ENCODE measurements at regions not wholly inside any gene's neighbourhood (a gene's known extent, or its start where the extent isn't known, plus 50 kb on each side); places are given as distances from the start of the nearest gene placed in this dataset.

GRCh38 chr1:193791746-193792145 lies 605.3 kb upstream of the B3GALT2 start:
- H3K27ac ChIP-seq (ENCODE audit: low read depth, low read length) = no peak overlapping the region
- H3K27me3 Mint-ChIP-seq (ENCODE audit: insufficient read depth) = no peaks in the 10 kb centered on the region
- H3K27me3 ChIP-seq (ENCODE audit: control insufficient read depth, insufficient read depth, low read length, poor library complexity, severe bottlenecking) = no peaks in the 10 kb centered on the region
- H3K9ac ChIP-seq (ENCODE audit: extremely low read depth, low read length, poor library complexity, severe bottlenecking) = no peak overlapping the region
- no peaks in the 10 kb centered on the region for H3K4me1 ChIP-seq (ENCODE audit: control insufficient read depth, insufficient read depth, low read length)
- no peak for TF ChIP-seq CTCF (conservative IDR thresholded peaks at IDR 0.05)
- peaks cover 5% of the 10 kb centered on the region for H3K4me1 Mint-ChIP-seq
- H3K36me3 Mint-ChIP-seq (ENCODE audit: low read depth) = no peaks in the 10 kb centered on the region
- no peaks in the 10 kb centered on the region for H3K9me3 Mint-ChIP-seq
- no peaks in the 10 kb centered on the region for H3K9me3 ChIP-seq (ENCODE audit: control insufficient read depth, low read length)
- no peak overlapping the region for H3K4me3 Mint-ChIP-seq
- H3K4me3 ChIP-seq (ENCODE audit: low read length) = no peak overlapping the region
- DNase-seq = no peak
- H3K27ac Mint-ChIP-seq = no peak overlapping the region
- no peaks in the 10 kb centered on the region for H3K36me3 ChIP-seq (ENCODE audit: control insufficient read depth, insufficient read depth, low read length)
- WGBS, 2 experiments (ENCODE audit: insufficient coverage in 1 of 2, insufficient read length in 1 of 2) = 92 to 96% methylated on average over 1 to 3 of the region's 3 CpGs

- Mint-ChIP-seq H3K36me3 (ENCODE audit: low read depth) (no peaks in the 10 kb centered on the region), H3K4me3 (no peak overlapping the region), H3K27me3 (ENCODE audit: insufficient read depth) (no peaks in the 10 kb centered on the region), H3K27ac (no peak overlapping the region), H3K9me3 (no peaks in the 10 kb centered on the region), H3K4me1 (peaks cover 8% of the 10 kb centered on the region)
- peak; percentile 50 for TF ChIP-seq CTCF (conservative IDR thresholded peaks at IDR 0.05)
- no peak overlapping the region for H3K27ac ChIP-seq (ENCODE audit: low read depth, low read length)
- H3K4me1 ChIP-seq (ENCODE audit: control insufficient read depth, insufficient read depth, low read length) = no peaks in the 10 kb centered on the region
- no peaks in the 10 kb centered on the region for H3K27me3 ChIP-seq (ENCODE audit: control insufficient read depth, insufficient read depth, low read length, poor library complexity, severe bottlenecking)
- no peak for DNase-seq
- no peak overlapping the region for H3K9ac ChIP-seq (ENCODE audit: extremely low read depth, low read length, poor library complexity, severe bottlenecking)
- no peak overlapping the region for H3K4me3 ChIP-seq (ENCODE audit: low read length)
- no peaks in the 10 kb centered on the region for H3K9me3 ChIP-seq (ENCODE audit: control insufficient read depth, low read length)
- H3K36me3 ChIP-seq (ENCODE audit: control insufficient read depth, insufficient read depth, low read length) = no peaks in the 10 kb centered on the region
- 91% methylated on average over 1 of the region's 2 CpGs; no CpG with 5 or more reads in 1 of the 2 experiments for WGBS, 2 experiments (ENCODE audit: insufficient coverage in 1 of 2, insufficient read length in 1 of 2)
These were observed 600.6 kb upstream of the B3GALT2 start for GRCh38 chr1:193787061-193787460.

- Histone ChIP-seq H3K9ac (ENCODE audit: extremely low read depth, low read length, poor library complexity, severe bottlenecking) (no peak overlapping the region), H3K9me3 (ENCODE audit: control insufficient read depth, low read length) (no peaks in the 10 kb centered on the region), H3K4me1 (ENCODE audit: control insufficient read depth, insufficient read depth, low read length) (no peaks in the 10 kb centered on the region), H3K36me3 (ENCODE audit: control insufficient read depth, insufficient read depth, low read length) (no peaks in the 10 kb centered on the region), H3K4me3 (ENCODE audit: low read length) (no peak overlapping the region), H3K27ac (ENCODE audit: low read depth, low read length) (no peak overlapping the region), H3K27me3 (ENCODE audit: control insufficient read depth, insufficient read depth, low read length, poor library complexity, severe bottlenecking) (no peaks in the 10 kb centered on the region)
- Mint-ChIP-seq H3K36me3 (ENCODE audit: low read depth) (no peaks in the 10 kb centered on the region), H3K9me3 (no peaks in the 10 kb centered on the region), H3K27me3 (ENCODE audit: insufficient read depth) (no peaks in the 10 kb centered on the region), H3K4me3 (no peak overlapping the region), H3K4me1 (peaks cover 8% of the 10 kb centered on the region), H3K27ac (no peak overlapping the region)
- no peak for DNase-seq
- WGBS, 2 experiments (ENCODE audit: insufficient coverage in 1 of 2, insufficient read length in 1 of 2) = 86 to 92% methylated on average over 1 to 3 of the region's 3 CpGs
- TF ChIP-seq CTCF (conservative IDR thresholded peaks at IDR 0.05) = no peak
These were observed 599.5 kb upstream of the B3GALT2 start for GRCh38 chr1:193785850-193786420.
